Panc1 (cell line): ENCODE measurements at regions not wholly inside any gene's neighbourhood (a gene's known extent, or its start where the extent isn't known, plus 50 kb on each side); places are given as distances from the start of the nearest gene placed in this dataset.

Experiments used
- ATAC-seq: fragments of 200-7000 bp; cut with Tn5 transposase; 2 replicates; pipeline ENCODE4 v1.9.1; 2020; ENCODE audit warnings: mild to moderate bottlenecking, moderate library complexity
- BruUV-seq: library from RNA; stranded (reverse); fragments of 400-500 nt; replicated peaks from 2 replicates; lab custom pipeline; 2021; lab: Mats Ljungman, UMichigan
- CTCF ChIA-PET: fragments of 300-600 bp; sonication (Branson Sonifier 250); formaldehyde crosslinking; loops from one replicate; lab custom pipeline; 2022; ENCODE audit warnings: antibody characterized with exemption; lab: Charles Lee
- POLR2A ChIA-PET: fragments of 300-600 bp; sonication (Branson Sonifier 250); formaldehyde crosslinking; loops from one replicate; lab custom pipeline; 2022; ENCODE audit warnings: antibody characterized with exemption; lab: Charles Lee
- DNase-seq: peaks from one replicate; pipeline ENCODE4 v3.0.0-alpha.2; 2010; ENCODE audit warnings: low read depth, low spot score
- H3K27ac ChIP-seq: 2 replicates; pipeline ENCODE4 v1.5.1; 2011; ENCODE audit warnings: mild to moderate bottlenecking, low read length, inconsistent platforms
- H3K27me3 ChIP-seq: fragments of 200-500 bp; sonication (Bioruptor generic); 2 replicates; pipeline ENCODE4 v1.6.0; 2014; ENCODE audit warnings: low read length, inconsistent platforms; ENCODE audit not compliant: control insufficient read depth, insufficient read depth
- H3K36me3 ChIP-seq: fragments of 200-500 bp; sonication (Bioruptor generic); 2 replicates; pipeline ENCODE4 v1.5.1; 2014; ENCODE audit warnings: inconsistent platforms, mild to moderate bottlenecking, low read length, moderate library complexity; ENCODE audit not compliant: control insufficient read depth, insufficient read depth
- H3K4me1 ChIP-seq: 2 replicates; pipeline ENCODE4 v1.5.1; 2011; ENCODE audit warnings: inconsistent platforms, mild to moderate bottlenecking, low read length, moderate library complexity; ENCODE audit not compliant: control insufficient read depth, insufficient read depth
- H3K4me3 ChIP-seq, 2 experiments: 2 replicates each; pipeline ENCODE4 v1.5.1; 2011 to 2012; ENCODE audit warnings: low read depth in 2 of 2, low read length in 2 of 2, mild to moderate bottlenecking in 2 of 2, inconsistent platforms in 1 of 2, moderate library complexity in 1 of 2
- H3K9me3 ChIP-seq: fragments of 200-500 bp; sonication (Bioruptor generic); 2 replicates; pipeline ENCODE4 v1.5.1; 2014; ENCODE audit warnings: low read depth, mild to moderate bottlenecking, inconsistent platforms, low read length, moderate library complexity; ENCODE audit not compliant: control insufficient read depth, insufficient read depth
- CTCF ChIP-seq: fragments of 450-650 bp; IDR thresholded peaks from 2 replicates; pipeline ENCODE4 v1.5.1; 2017; ENCODE audit warnings: mild to moderate bottlenecking
- POLR2AphosphoS5 ChIP-seq: IDR thresholded peaks from 2 replicates; pipeline ENCODE4 v1.6.1; 2012; ENCODE audit warnings: mild to moderate bottlenecking, low read depth, low read length, moderate library complexity
- REST ChIP-seq, 2 experiments: IDR thresholded peaks; 2 replicates each; pipeline ENCODE4 v1.6.1; 2011 to 2012; ENCODE audit warnings: low read depth in 2 of 2, control low read depth in 1 of 2, low read length in 1 of 2, mild to moderate bottlenecking in 1 of 2, moderate library complexity in 1 of 2; ENCODE audit not compliant: insufficient read depth in 1 of 2
- SIN3A ChIP-seq: IDR thresholded peaks from 2 replicates; pipeline ENCODE4 v1.6.1; 2012; ENCODE audit warnings: low read depth, mild to moderate bottlenecking, low read length, moderate library complexity, borderline replicate concordance; ENCODE audit not compliant: insufficient read depth
- TCF7L2 ChIP-seq: IDR thresholded peaks from 2 replicates; pipeline ENCODE4 v1.6.1; 2011; ENCODE audit warnings: mild to moderate bottlenecking, low read depth, low read length, inconsistent platforms
- in situ Hi-C: cut with HindIII; loops from 2 replicates; pipeline ENCODE4 v1.10.0; 2016; ENCODE audit warnings: low sequenced_read_pairs, low pct_unique_long_range_greater_than_20kb
- intact Hi-C: fragments of 100-400 bp; cut with micrococcal nuclease; formaldehyde crosslinking; loops from one replicate; pipeline ENCODE4 v1.10.0; 2022; ENCODE audit not compliant: unreplicated experiment

- intact Hi-C loops, result no loop called here
- Histone ChIP-seq H3K4me3 (no peak overlapping the region), H3K9me3 (no peaks in the 10 kb centered on the region), H3K27ac (no peak overlapping the region), H3K36me3 (no peaks in the 10 kb centered on the region), H3K27me3 (no peaks in the 10 kb centered on the region), H3K4me1 (no peaks in the 10 kb centered on the region)
- POLR2A ChIA-PET, result no interaction called here
- DNase-seq (no peak), ATAC-seq (no peak)
- no TSS peak for BruUV-seq
- TF ChIP-seq REST (IDR thresholded peaks at IDR 0.05; ENCODE audit: insufficient read depth in 1 of 2, low read depth in 2 of 2, low read length in 1 of 2), result no peak
- TF ChIP-seq POLR2AphosphoS5, result no peak
- TF ChIP-seq CTCF, result no peak
- TF ChIP-seq TCF7L2, result no peak
- no peak for TF ChIP-seq SIN3A
- CTCF ChIA-PET, result no interaction called here
- in situ Hi-C loops, result no loop called here
These were observed 105.8 kb upstream of the KLHL13 start for GRCh38 chrX:118222421-118222820.

- Histone ChIP-seq H3K27me3 (no peaks in the 10 kb centered on the region), H3K9me3 (no peaks in the 10 kb centered on the region), H3K27ac (no peak overlapping the region), H3K4me1 (no peaks in the 10 kb centered on the region), H3K36me3 (no peaks in the 10 kb centered on the region), H3K4me3 (no peak overlapping the region)
- CTCF ChIA-PET, result interaction anchor here (0.5 to 0.6 kb wide), 2 partner anchors 29 to 252 kb away, joined by 3 to 12 read pairs; no protein-coding TSS in a partner anchor
- peak; percentile 59; the same call in 1 of the 2 replicates for TF ChIP-seq CTCF
- TF ChIP-seq REST (IDR thresholded peaks at IDR 0.05; ENCODE audit: insufficient read depth in 1 of 2, low read depth in 2 of 2, low read length in 1 of 2), result no peak
- TF ChIP-seq POLR2AphosphoS5, result no peak
- TF ChIP-seq TCF7L2, result no peak
- TF ChIP-seq SIN3A, result no peak
- BruUV-seq, result no TSS peak
- POLR2A ChIA-PET, result no interaction called here
- ATAC-seq (peak; percentile 76; the same call in 1 of the 2 replicates), DNase-seq (peak; percentile 10)
- intact Hi-C loops, result loop anchor here (5.0 kb wide), 1 partner anchor 229 kb away; no protein-coding TSS in a partner anchor
- in situ Hi-C loops, result no loop called here
These were observed 109.3 kb upstream of the KLHL13 start for GRCh38 chrX:118225711-118226428.
